GM12873 (cell line): ENCODE measurements at regions not wholly inside any gene's neighbourhood (a gene's known extent, or its start where the extent isn't known, plus 50 kb on each side); places are given as distances from the start of the nearest gene placed in this dataset.

ENCODE experiments used
- CTCF ChIP-seq: IDR thresholded peaks from 2 replicates; pipeline ENCODE4 v1.5.1; 2012; ENCODE audit warnings: low read depth, mild to moderate bottlenecking, moderate library complexity, low read length, control low read depth; ENCODE audit not compliant: insufficient read depth; ENCODE audit errors: missing control alignments

DNA sequence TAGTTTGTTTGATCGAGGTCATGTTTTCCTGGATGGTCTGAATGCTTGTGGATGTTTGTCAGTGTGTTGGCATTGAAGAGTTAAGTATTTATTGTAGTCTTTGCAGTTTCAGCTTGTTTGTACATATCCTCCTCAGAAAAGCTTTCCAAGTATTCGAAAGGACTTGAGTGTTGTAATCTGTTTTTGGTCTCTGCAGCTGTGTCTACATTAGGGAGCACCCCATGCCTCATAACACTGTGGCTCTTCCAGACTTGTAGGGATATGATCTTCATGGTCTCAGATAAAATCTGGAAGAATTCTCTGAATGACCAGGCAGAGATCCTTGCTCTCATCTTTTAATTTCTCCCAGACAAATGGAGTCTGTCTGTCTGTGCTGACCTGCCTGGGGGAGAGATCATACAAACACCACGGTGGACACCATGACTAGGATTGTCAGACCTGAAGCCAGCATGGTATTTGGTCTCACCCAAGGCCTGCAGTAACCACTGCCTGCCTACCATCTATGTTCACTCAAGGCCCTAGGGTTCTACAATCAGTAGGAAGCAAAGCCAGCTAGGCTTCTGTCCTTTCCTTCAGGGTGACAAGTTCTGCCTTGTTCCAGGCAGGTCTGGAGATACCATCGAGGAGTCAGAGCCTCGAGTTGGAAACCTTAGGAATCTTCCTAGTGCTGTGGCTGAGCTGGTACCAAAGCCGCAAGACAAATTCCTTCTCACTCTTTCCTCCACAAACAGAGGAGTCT, 114.7 kb upstream of the KHDRBS2 start:
- no peak for TF ChIP-seq CTCF

DNA sequence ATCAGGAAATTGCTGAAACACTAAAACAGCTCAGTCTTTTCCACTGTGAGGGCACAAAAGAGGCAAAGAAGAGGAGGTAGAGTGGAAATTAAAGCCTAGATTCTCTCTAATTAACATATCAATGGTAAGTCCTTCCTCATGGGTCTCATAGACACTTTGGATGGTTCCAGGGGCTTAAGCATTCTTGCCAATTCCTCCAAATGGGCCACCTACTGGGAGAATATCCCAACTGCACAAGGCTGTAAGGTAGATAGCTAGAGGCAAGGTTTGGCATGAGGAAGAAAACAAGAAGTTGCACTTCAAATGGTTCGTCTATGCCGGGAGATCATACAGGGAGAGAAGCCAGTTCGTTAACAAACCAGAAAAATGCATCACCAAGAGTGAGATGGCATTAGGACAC, 107.6 kb upstream of the KHDRBS2 start:
- TF ChIP-seq CTCF, result peak; percentile 6

GRCh38 chr6:62392291-62392690, 106.3 kb upstream of the KHDRBS2 start:
- no peak for TF ChIP-seq CTCF

DNA sequence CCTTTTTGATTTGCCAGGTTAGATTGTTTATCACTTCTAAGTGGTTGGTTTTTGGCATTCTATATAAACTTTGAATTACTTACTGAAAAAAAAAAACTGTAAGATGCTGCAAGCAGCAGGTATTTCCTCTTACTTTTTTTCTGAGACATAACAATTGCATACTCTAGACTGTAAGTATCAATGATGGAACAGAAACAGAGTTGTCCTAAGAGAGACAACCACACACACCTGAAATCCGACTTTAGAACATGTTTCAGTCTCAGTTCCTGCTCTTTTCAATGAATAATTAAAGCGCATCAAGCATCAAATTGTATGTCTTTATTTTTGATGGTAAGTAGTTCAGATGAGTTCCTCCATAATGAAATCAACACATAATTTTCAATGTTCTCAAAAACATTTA, 105.3 kb upstream of the KHDRBS2 start:
- no peak for TF ChIP-seq CTCF

- no peak for TF ChIP-seq CTCF
Observed at GRCh38 chr6:62390401-62390800, 104.4 kb upstream of the KHDRBS2 start.

DNA sequence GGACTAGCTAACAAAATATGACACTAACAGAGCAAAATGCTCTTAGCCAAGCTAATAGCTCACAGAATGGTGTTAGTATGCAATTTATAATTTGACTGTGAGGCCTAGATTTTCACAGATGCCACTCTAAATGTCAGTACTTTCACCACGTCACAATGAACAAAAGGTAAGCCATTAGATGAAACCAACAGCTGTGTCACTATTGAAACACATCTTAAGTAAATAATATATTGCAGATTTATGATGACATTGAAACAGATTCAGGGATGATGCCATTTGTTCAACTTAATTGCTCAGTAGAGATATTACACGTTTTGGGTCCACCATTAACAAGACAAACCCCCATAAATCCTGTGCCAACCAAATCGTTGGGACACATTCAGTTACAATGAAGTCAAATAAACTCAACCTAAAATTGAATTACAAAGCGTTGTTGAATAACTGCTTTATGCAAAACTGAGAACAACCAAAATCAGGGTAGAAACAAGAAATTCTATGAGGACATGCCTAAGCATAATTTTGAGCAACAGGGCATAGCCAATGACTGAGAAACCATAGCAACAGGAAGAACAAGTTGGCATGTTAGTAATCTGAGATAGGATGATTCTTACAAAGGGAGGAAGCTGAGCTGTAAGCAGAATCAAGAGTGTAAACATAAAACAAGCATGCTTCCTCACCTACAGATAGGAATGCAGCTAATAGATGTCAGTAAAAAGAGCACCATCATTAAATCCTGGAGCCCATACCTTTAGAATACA, 85.6 kb upstream of the KHDRBS2 start:
- no peak for TF ChIP-seq CTCF

DNA sequence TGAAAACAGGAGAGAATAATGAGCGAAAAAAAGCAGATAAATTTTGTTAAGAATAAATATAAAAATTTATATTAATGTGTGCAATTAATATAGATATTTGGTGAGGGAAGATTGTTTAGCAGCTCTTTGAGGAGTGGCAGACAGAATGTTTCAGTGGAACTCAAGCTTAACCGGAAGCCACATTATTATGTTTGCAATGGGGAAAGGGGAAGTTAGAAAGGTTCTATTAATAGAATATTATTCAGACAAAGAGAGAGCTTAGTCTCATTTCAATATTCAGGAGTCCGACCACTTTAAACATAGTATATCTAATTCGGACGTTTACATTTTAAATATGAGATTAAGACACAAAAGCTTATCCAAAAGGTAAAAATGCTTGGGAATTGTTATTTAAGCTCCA, 81.6 kb upstream of the KHDRBS2 start:
- no peak for TF ChIP-seq CTCF
